DND-41 (cell line): ENCODE measurements at regions not wholly inside any gene's neighbourhood (a gene's known extent, or its start where the extent isn't known, plus 50 kb on each side); places are given as distances from the start of the nearest gene placed in this dataset.

Experiments
- ATAC-seq: fragments of 200-7000 bp; cut with Tn5 transposase; 3 replicates; pipeline ENCODE4 v1.9.1; 2021; ENCODE audit warnings: low read depth; ENCODE audit not compliant: insufficient read depth
- DNase-seq: peaks from one replicate; pipeline ENCODE4 v3.0.0-alpha.2; 2020
- H2AFZ ChIP-seq: 2 replicates; pipeline ENCODE4 v1.6.0; 2012; ENCODE audit warnings: low read depth, low read length
- H3K27ac ChIP-seq: 2 replicates; pipeline ENCODE4 v1.5.1; 2012; ENCODE audit warnings: low read length, inconsistent platforms
- H3K27me3 ChIP-seq: fragments of 200-600 bp; sonication (generic); 2 replicates; pipeline ENCODE4 v1.6.0; 2012; ENCODE audit warnings: low read length, mild to moderate bottlenecking, inconsistent platforms; ENCODE audit not compliant: insufficient read depth, poor library complexity
- H3K36me3 ChIP-seq: 2 replicates; pipeline ENCODE4 v1.5.1; 2012; ENCODE audit warnings: low read length, inconsistent platforms; ENCODE audit not compliant: insufficient read depth
- H3K4me1 ChIP-seq: 2 replicates; pipeline ENCODE4 v1.5.1; 2012; ENCODE audit warnings: mild to moderate bottlenecking, low read length; ENCODE audit not compliant: insufficient read depth
- H3K4me2 ChIP-seq: 2 replicates; pipeline ENCODE4 v1.6.0; 2012; ENCODE audit warnings: mild to moderate bottlenecking, moderate library complexity, low read length, inconsistent platforms; ENCODE audit not compliant: insufficient read depth
- H3K4me3 ChIP-seq, 2 experiments: fragments of 200-600 bp in 1 of 2; shearing (Covaris generic) in 1 of 2; 2 replicates each; pipeline ENCODE4 v1.5.1; 2012 to 2016; ENCODE audit warnings: inconsistent platforms in 2 of 2, low read length in 2 of 2, mild to moderate bottlenecking in 2 of 2, low read depth in 1 of 2, moderate library complexity in 1 of 2
- H3K79me2 ChIP-seq: 2 replicates; pipeline ENCODE4 v1.6.0; 2012; ENCODE audit warnings: low read length, inconsistent platforms; ENCODE audit not compliant: insufficient read depth
- H3K9ac ChIP-seq: 2 replicates; pipeline ENCODE4 v1.6.0; 2012; ENCODE audit warnings: low read depth, mild to moderate bottlenecking, inconsistent platforms, low read length, moderate library complexity
- H3K9me3 ChIP-seq: 2 replicates; pipeline ENCODE4 v1.5.1; 2012; ENCODE audit warnings: low read length, moderate library complexity, mild to moderate bottlenecking, inconsistent platforms; ENCODE audit not compliant: insufficient read depth, severe bottlenecking
- H4K20me1 ChIP-seq: 2 replicates; pipeline ENCODE4 v1.6.0; 2012; ENCODE audit warnings: low read length; ENCODE audit not compliant: insufficient read depth
- EZH2 ChIP-seq: IDR thresholded peaks from 3 replicates; pipeline ENCODE4 v1.6.1; 2012; ENCODE audit warnings: borderline replicate concordance, low read depth, mild to moderate bottlenecking, moderate library complexity, low read length, inconsistent platforms; ENCODE audit not compliant: severe bottlenecking
- TF ChIP-seq, protein P1 (sequence below): IDR thresholded peaks from 2 replicates; pipeline ENCODE4 v1.5.1; 2012; ENCODE audit warnings: borderline replicate concordance, low read length, moderate library complexity, mild to moderate bottlenecking; ENCODE audit not compliant: poor library complexity, severe bottlenecking; ENCODE audit errors: extremely low read depth

DNA sequence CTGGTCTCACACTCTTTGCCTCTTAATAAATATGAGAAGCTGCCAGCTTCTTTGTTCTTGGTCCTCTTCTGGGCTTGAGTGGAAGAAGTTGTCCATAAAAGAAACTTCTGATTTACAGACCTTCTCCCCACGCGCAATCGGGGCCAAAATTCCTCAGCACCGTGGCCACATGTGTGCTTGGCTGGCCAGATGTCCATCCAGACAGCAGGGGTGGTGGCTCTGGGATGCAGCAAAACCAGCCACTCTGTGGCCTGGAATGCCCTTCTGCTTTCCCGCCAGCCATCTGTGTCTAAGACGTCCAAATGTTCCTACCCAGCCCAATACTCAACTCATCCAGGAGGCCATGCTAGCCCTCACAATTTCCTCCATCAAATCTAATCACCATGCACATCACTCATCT lies 250.8 kb downstream of the EN1 start:
- DNase-seq (no peak), ATAC-seq (no peak)
- H2AFZ ChIP-seq: no peak overlapping the region
- no peaks in the 10 kb centered on the region for H4K20me1 ChIP-seq
- H3K27me3 ChIP-seq: no peaks in the 10 kb centered on the region
- H3K79me2 ChIP-seq: no peaks in the 10 kb centered on the region
- H3K36me3 ChIP-seq: no peaks in the 10 kb centered on the region
- H3K4me2 ChIP-seq: no peak overlapping the region
- peaks cover 9% of the 10 kb centered on the region for H3K9me3 ChIP-seq
- H3K9ac ChIP-seq: no peak overlapping the region
- no peaks in the 10 kb centered on the region for H3K4me1 ChIP-seq
- TF ChIP-seq EZH2: no peak
- TF ChIP-seq, protein P1, sequence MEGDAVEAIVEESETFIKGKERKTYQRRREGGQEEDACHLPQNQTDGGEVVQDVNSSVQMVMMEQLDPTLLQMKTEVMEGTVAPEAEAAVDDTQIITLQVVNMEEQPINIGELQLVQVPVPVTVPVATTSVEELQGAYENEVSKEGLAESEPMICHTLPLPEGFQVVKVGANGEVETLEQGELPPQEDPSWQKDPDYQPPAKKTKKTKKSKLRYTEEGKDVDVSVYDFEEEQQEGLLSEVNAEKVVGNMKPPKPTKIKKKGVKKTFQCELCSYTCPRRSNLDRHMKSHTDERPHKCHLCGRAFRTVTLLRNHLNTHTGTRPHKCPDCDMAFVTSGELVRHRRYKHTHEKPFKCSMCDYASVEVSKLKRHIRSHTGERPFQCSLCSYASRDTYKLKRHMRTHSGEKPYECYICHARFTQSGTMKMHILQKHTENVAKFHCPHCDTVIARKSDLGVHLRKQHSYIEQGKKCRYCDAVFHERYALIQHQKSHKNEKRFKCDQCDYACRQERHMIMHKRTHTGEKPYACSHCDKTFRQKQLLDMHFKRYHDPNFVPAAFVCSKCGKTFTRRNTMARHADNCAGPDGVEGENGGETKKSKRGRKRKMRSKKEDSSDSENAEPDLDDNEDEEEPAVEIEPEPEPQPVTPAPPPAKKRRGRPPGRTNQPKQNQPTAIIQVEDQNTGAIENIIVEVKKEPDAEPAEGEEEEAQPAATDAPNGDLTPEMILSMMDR: no peak
- H3K27ac ChIP-seq: no peak overlapping the region
- no peak overlapping the region for H3K4me3 ChIP-seq

GRCh38 chr2:118593257-118593656 lies 254.2 kb downstream of the EN1 start:
- TF ChIP-seq EZH2: no peak
- TF ChIP-seq, protein P1: no peak
- Histone ChIP-seq H3K4me2 (no peak overlapping the region), H3K9me3 (peaks cover 2% of the 10 kb centered on the region), H3K27ac (no peak overlapping the region), H3K4me3 (no peak overlapping the region), H4K20me1 (no peaks in the 10 kb centered on the region), H3K36me3 (no peaks in the 10 kb centered on the region), H3K4me1 (no peaks in the 10 kb centered on the region), H3K27me3 (no peaks in the 10 kb centered on the region), H3K79me2 (no peaks in the 10 kb centered on the region), H2AFZ (no peak overlapping the region), H3K9ac (no peak overlapping the region)
- no peak for ATAC-seq
- no peak for DNase-seq

DNA sequence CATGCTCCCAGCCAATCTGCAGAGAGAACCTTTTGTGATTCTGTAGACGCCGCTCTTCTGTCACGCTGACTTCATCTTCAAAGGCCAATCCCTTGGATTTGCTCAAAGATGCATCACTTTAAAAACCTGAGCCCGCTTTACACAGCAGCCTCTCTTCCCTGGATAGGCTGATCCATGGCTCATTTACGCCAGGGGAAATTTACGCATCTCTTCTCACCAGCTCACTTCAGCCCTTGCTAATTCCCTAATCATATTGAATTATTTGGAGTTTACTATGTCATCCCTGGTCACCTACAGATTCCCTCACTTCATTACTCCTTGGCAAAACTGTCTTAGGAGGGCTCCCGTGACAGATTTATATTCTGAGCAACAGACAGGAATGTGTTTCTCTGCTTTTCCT lies 256.2 kb downstream of the EN1 start:
- Histone ChIP-seq H3K4me1 (no peaks in the 10 kb centered on the region), H3K79me2 (no peaks in the 10 kb centered on the region), H3K27me3 (no peaks in the 10 kb centered on the region), H3K9ac (no peak overlapping the region), H3K4me3 (no peak overlapping the region), H2AFZ (no peak overlapping the region), H3K27ac (no peak overlapping the region), H3K9me3 (no peaks in the 10 kb centered on the region), H3K4me2 (no peak overlapping the region), H4K20me1 (no peaks in the 10 kb centered on the region), H3K36me3 (no peaks in the 10 kb centered on the region)
- DNase-seq (no peak), ATAC-seq (no peak)
- TF ChIP-seq, protein P1: no peak
- TF ChIP-seq EZH2: no peak

GRCh38 chr2:118589721-118590120 lies 257.7 kb downstream of the EN1 start:
- H3K27me3 ChIP-seq: no peaks in the 10 kb centered on the region
- H2AFZ ChIP-seq: no peak overlapping the region
- no peak for ATAC-seq
- no peaks in the 10 kb centered on the region for H3K4me1 ChIP-seq
- no peak overlapping the region for H3K27ac ChIP-seq
- H3K79me2 ChIP-seq: no peaks in the 10 kb centered on the region
- H3K4me2 ChIP-seq: no peak overlapping the region
- H3K4me3 ChIP-seq: no peak overlapping the region
- no peaks in the 10 kb centered on the region for H3K9me3 ChIP-seq
- no peak for DNase-seq
- H4K20me1 ChIP-seq: no peaks in the 10 kb centered on the region
- no peak for TF ChIP-seq EZH2
- TF ChIP-seq, protein P1: no peak
- no peak overlapping the region for H3K9ac ChIP-seq
- H3K36me3 ChIP-seq: no peaks in the 10 kb centered on the region
